ENCODE measurements at regions not wholly inside any gene's neighbourhood (a gene's known extent, or its start where the extent isn't known, plus 50 kb on each side); places are given as distances from the start of the nearest gene placed in this dataset.

DNA sequence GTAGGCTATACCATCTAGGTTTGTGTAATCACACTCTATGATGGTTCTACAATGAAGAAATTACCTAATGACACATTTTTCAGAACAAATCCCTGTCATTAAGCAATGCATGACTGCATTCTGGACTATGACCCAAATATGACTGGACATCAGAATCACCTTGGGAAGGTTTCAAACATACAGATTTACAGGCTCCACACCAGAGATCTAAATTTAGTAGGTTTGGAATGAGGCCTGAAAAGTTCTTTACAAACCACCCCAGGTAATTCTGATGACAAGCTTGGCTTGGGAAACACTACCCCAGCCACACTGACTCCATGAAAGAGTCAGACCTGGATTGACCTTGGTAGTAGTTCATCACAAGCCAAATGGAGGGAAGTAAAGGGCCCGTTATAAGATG lies 52.2 kb upstream of the NFE2L2 start:
- no peak for TF ChIP-seq POLR2A (IDR thresholded peaks at IDR 0.05)
- TF ChIP-seq, protein P1, sequence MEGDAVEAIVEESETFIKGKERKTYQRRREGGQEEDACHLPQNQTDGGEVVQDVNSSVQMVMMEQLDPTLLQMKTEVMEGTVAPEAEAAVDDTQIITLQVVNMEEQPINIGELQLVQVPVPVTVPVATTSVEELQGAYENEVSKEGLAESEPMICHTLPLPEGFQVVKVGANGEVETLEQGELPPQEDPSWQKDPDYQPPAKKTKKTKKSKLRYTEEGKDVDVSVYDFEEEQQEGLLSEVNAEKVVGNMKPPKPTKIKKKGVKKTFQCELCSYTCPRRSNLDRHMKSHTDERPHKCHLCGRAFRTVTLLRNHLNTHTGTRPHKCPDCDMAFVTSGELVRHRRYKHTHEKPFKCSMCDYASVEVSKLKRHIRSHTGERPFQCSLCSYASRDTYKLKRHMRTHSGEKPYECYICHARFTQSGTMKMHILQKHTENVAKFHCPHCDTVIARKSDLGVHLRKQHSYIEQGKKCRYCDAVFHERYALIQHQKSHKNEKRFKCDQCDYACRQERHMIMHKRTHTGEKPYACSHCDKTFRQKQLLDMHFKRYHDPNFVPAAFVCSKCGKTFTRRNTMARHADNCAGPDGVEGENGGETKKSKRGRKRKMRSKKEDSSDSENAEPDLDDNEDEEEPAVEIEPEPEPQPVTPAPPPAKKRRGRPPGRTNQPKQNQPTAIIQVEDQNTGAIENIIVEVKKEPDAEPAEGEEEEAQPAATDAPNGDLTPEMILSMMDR (IDR thresholded peaks at IDR 0.05) = no peak
